HL-60 (cell line): ENCODE measurements at regions not wholly inside any gene's neighbourhood (a gene's known extent, or its start where the extent isn't known, plus 50 kb on each side); places are given as distances from the start of the nearest gene placed in this dataset.

ENCODE experiments used
- POLR2AphosphoS5 ChIP-seq: IDR thresholded peaks from 2 replicates; pipeline ENCODE4 v1.6.1; 2012; ENCODE audit warnings: low read depth
- TF ChIP-seq, protein P1 (sequence below): IDR thresholded peaks from one replicate; pipeline ENCODE4 v1.5.1; 2011; ENCODE audit warnings: low read length, control low read depth, inconsistent platforms; ENCODE audit not compliant: insufficient read depth

DNA sequence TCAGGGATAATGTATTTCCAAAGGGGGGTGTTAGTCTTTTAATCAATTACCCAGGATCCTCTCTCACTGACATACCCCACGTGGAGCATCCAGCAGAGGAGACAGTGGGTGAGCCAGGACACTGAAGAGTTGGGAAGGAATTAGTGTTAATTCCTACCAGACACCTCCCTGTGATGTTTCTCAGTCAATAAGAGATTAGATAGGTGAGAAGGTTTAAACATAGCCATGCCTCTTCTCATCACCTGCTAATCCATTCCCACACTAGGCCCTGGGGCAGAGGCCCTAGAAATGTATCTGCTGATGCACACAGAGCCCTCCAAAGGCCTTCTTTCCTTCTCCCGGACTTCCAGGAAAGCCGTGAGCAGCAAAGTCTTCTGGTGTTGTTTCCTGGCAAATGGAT lies 363.6 kb upstream of the LARGE1 start:
- TF ChIP-seq, protein P1, sequence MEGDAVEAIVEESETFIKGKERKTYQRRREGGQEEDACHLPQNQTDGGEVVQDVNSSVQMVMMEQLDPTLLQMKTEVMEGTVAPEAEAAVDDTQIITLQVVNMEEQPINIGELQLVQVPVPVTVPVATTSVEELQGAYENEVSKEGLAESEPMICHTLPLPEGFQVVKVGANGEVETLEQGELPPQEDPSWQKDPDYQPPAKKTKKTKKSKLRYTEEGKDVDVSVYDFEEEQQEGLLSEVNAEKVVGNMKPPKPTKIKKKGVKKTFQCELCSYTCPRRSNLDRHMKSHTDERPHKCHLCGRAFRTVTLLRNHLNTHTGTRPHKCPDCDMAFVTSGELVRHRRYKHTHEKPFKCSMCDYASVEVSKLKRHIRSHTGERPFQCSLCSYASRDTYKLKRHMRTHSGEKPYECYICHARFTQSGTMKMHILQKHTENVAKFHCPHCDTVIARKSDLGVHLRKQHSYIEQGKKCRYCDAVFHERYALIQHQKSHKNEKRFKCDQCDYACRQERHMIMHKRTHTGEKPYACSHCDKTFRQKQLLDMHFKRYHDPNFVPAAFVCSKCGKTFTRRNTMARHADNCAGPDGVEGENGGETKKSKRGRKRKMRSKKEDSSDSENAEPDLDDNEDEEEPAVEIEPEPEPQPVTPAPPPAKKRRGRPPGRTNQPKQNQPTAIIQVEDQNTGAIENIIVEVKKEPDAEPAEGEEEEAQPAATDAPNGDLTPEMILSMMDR = no peak
- TF ChIP-seq POLR2AphosphoS5 = no peak
